Endodermal cell (in vitro differentiated cells): ENCODE measurements at regions not wholly inside any gene's neighbourhood (a gene's known extent, or its start where the extent isn't known, plus 50 kb on each side); places are given as distances from the start of the nearest gene placed in this dataset.

ENCODE experiments used
- DNase-seq: peaks from one replicate; pipeline ENCODE4 v3.0.0-alpha.2; 2017
- H3K27ac ChIP-seq: 2 replicates; pipeline ENCODE4 v1.5.1; 2013; ENCODE audit warnings: mild to moderate bottlenecking, low read depth, low read length, moderate library complexity
- H3K27me3 ChIP-seq: 2 replicates; pipeline ENCODE4 v1.6.1; 2013; ENCODE audit warnings: mild to moderate bottlenecking, low read length, moderate library complexity; ENCODE audit not compliant: insufficient read depth, control insufficient read depth, poor library complexity, severe bottlenecking
- H3K36me3 ChIP-seq: 2 replicates; pipeline ENCODE4 v1.7.0; 2013; ENCODE audit warnings: mild to moderate bottlenecking, low read length, moderate library complexity; ENCODE audit not compliant: control insufficient read depth, insufficient read depth
- H3K4me1 ChIP-seq: one replicate; pipeline ENCODE4 v1.7.0; 2013; ENCODE audit warnings: low read length; ENCODE audit not compliant: control insufficient read depth, insufficient read depth
- H3K4me3 ChIP-seq: 2 replicates; pipeline ENCODE4 v1.5.1; 2013; ENCODE audit warnings: mild to moderate bottlenecking, low read length, moderate library complexity
- H3K9ac ChIP-seq: 2 replicates; pipeline ENCODE4 v1.6.1; 2013; ENCODE audit warnings: mild to moderate bottlenecking, low read length, moderate library complexity; ENCODE audit not compliant: poor library complexity, severe bottlenecking; ENCODE audit errors: extremely low read depth
- H3K9me3 ChIP-seq: 2 replicates; pipeline ENCODE4 v1.6.1; 2013; ENCODE audit warnings: mild to moderate bottlenecking, low read length, moderate library complexity; ENCODE audit not compliant: control insufficient read depth
- H3K27ac Mint-ChIP-seq: 2 replicates; pipeline ENCODE4 v1.8.0; 2020; ENCODE audit warnings: mixed read lengths
- H3K27me3 Mint-ChIP-seq: 2 replicates; pipeline ENCODE4 v1.8.0; 2021; ENCODE audit warnings: mild to moderate bottlenecking, mixed read lengths; ENCODE audit not compliant: insufficient read depth
- H3K36me3 Mint-ChIP-seq: 2 replicates; pipeline ENCODE4 v1.8.0; 2020; ENCODE audit warnings: low read depth, mixed read lengths
- H3K4me1 Mint-ChIP-seq: 2 replicates; pipeline ENCODE4 v1.8.0; 2020; ENCODE audit warnings: mixed read lengths
- H3K4me3 Mint-ChIP-seq: 2 replicates; pipeline ENCODE4 v1.8.0; 2020; ENCODE audit warnings: mild to moderate bottlenecking, moderate library complexity, mixed read lengths
- H3K9me3 Mint-ChIP-seq: 2 replicates; pipeline ENCODE4 v1.8.0; 2020; ENCODE audit warnings: mild to moderate bottlenecking, mixed read lengths
- CTCF ChIP-seq: fragments of 200-600 bp; sonication (generic); conservative IDR thresholded peaks from 2 replicates; pipeline ENCODE4 v1.5.0; 2021; ENCODE audit warnings: antibody characterized with exemption, mild to moderate bottlenecking
- WGBS, 2 experiments: methylation state at CpG; one replicate each; pipeline versions ENCODE4 v1.1.5 to v1.1.7; 2013; ENCODE audit warnings: missing lambda C conversion rate in 2 of 2, mixed read lengths in 1 of 2; ENCODE audit not compliant: insufficient coverage in 1 of 2, insufficient read length in 1 of 2; 5-methylcytosine and 5-hydroxymethylcytosine counted together

- no peak for DNase-seq
- Histone ChIP-seq H3K27ac (no peak overlapping the region), H3K4me3 (no peak overlapping the region), H3K9ac (no peak overlapping the region), H3K9me3 (peaks cover 14% of the 10 kb centered on the region), H3K4me1 (no peaks in the 10 kb centered on the region), H3K36me3 (no peaks in the 10 kb centered on the region), H3K27me3 (no peaks in the 10 kb centered on the region)
- H3K4me3 Mint-ChIP-seq = no peak overlapping the region
- H3K27me3 Mint-ChIP-seq = no peaks in the 10 kb centered on the region
- TF ChIP-seq CTCF = no peak
- 100% methylated on average over 1 of the region's 1 CpG; no CpG with 5 or more reads in 1 of the 2 experiments for WGBS, 2 experiments
- H3K4me1 Mint-ChIP-seq = no peaks in the 10 kb centered on the region
- H3K36me3 Mint-ChIP-seq = no peaks in the 10 kb centered on the region
- peaks cover 32% of the 10 kb centered on the region for H3K9me3 Mint-ChIP-seq
- H3K27ac Mint-ChIP-seq = no peak overlapping the region
These were observed 1003.7 kb downstream of the MCTP2 start for GRCh38 chr15:95235033-95235432.

DNA sequence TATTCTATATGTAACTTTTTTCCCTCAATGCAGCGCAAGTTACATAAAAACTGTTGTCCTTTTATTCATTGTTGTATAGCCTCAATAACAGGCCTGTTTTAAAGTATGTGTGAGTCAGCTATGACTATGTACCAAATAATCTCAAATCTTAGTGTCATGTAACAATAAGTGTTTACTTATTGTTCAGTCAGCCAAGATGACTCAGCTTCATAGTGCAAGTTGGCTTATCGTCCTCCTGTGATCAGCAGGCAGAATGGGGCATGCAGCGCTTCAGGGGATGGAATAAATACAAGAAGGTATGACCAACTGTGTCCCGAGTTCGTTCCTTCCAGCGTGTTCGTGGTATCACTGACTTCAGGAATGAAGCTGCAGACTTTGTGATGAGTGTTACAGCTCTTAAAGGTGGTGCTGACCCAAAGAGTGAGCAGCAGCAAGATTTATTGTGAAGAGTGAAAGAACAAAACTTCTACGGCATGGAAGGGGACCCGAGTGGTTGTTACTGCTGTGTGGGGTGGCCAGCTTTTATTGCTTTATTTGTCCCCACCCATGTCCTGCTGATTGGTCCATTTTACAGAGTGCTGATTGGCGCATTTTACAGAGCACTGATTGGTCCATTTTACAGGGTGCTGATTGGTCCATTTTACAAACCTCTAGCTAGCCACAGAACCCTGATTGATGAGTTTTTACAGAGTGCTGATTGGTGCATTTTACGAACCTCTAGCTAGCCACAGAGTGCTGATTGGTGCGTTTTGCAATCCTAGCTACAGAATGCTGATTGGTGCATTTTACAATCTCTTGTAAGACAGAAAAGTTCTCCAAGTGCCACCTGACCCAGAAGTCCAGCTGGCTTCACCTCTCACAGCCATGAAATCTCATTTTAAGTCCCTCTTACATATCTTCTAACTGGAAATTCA is 1016.0 kb downstream of the MCTP2 start:
- Mint-ChIP-seq H3K4me3 (no peak overlapping the region), H3K4me1 (no peaks in the 10 kb centered on the region), H3K36me3 (peaks cover 2% of the 10 kb centered on the region), H3K27ac (no peak overlapping the region), H3K9me3 (peaks cover 7% of the 10 kb centered on the region), H3K27me3 (no peaks in the 10 kb centered on the region)
- no peak overlapping the region for H3K4me3 ChIP-seq
- no peak overlapping the region for H3K27ac ChIP-seq
- H3K27me3 ChIP-seq = no peaks in the 10 kb centered on the region
- no peak for DNase-seq
- 93 to 95% methylated on average over 9 to 12 of the region's 12 CpGs for WGBS, 2 experiments
- no peaks in the 10 kb centered on the region for H3K4me1 ChIP-seq
- TF ChIP-seq CTCF = no peak
- no peaks in the 10 kb centered on the region for H3K36me3 ChIP-seq
- no peaks in the 10 kb centered on the region for H3K9me3 ChIP-seq
- H3K9ac ChIP-seq = no peak overlapping the region

DNA sequence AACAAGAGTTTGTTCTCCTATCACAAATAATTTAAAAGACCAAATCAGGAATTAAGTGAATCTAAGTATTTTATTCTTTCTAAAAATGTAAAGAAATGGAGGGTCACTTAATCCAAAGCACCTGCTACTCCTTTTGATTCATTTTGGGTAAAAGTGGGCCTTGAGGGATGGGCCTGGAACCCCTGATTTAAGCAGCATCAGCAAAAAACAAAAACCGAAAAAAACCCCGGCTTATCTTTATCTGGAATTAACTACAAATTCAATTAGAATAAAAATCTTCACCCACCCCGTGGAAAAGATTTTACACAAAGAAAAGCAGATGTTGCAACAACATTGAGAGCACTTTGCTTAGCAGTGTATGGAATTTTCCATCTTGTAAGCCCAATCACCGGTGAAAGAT is 1018.2 kb downstream of the MCTP2 start:
- Mint-ChIP-seq H3K27me3 (no peaks in the 10 kb centered on the region), H3K36me3 (peaks cover 2% of the 10 kb centered on the region), H3K4me1 (no peaks in the 10 kb centered on the region), H3K4me3 (no peak overlapping the region), H3K9me3 (peaks cover 7% of the 10 kb centered on the region), H3K27ac (no peak overlapping the region)
- 88% methylated on average over 4 of the region's 4 CpGs; no CpG with 5 or more reads in 1 of the 2 experiments for WGBS, 2 experiments
- no peak for TF ChIP-seq CTCF
- no peaks in the 10 kb centered on the region for H3K4me1 ChIP-seq
- DNase-seq = no peak
- no peak overlapping the region for H3K9ac ChIP-seq
- H3K27me3 ChIP-seq = no peaks in the 10 kb centered on the region
- no peaks in the 10 kb centered on the region for H3K9me3 ChIP-seq
- H3K36me3 ChIP-seq = no peaks in the 10 kb centered on the region
- no peak overlapping the region for H3K4me3 ChIP-seq
- H3K27ac ChIP-seq = no peak overlapping the region
